Smooth muscle cell of the brain vasculature (primary cell): ENCODE measurements at regions not wholly inside any gene's neighbourhood (a gene's known extent, or its start where the extent isn't known, plus 50 kb on each side); places are given as distances from the start of the nearest gene placed in this dataset.

Experiments
- DNase-seq: peaks from one replicate; pipeline ENCODE4 v3.0.0-alpha.2; 2012; ENCODE audit warnings: low read depth, low spot score

DNA sequence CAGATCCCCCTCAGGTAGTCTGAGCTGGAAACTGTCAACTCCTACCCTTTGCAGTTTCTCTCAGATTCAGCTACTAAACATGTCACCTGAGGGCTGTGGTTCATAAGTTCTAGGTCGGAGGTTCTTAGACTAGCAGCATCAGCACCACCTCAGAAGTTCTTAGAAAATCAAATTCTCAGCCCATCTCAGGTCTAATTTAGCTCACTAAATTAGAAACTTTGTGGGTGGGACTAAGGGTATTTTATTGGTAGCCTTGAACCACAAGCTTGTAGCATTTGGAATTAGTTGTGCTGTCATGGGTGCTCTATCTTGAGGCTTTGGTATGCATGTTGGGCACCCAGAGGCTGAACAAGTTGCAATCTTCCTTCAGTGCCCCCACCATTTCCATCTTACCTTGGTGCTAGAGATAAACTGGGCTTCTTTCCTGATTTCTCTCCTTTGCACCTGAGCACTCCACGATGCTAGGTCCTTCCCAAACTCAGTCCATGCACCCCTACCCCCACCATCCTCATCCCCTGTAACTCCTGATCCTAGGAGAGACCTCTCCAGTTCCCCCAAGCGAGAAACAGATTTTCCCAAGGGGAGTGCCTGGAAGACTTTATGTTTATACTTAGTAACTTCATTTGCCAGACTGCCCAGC, 54.2 kb downstream of the S1PR1 start:
- no peak for DNase-seq

DNA sequence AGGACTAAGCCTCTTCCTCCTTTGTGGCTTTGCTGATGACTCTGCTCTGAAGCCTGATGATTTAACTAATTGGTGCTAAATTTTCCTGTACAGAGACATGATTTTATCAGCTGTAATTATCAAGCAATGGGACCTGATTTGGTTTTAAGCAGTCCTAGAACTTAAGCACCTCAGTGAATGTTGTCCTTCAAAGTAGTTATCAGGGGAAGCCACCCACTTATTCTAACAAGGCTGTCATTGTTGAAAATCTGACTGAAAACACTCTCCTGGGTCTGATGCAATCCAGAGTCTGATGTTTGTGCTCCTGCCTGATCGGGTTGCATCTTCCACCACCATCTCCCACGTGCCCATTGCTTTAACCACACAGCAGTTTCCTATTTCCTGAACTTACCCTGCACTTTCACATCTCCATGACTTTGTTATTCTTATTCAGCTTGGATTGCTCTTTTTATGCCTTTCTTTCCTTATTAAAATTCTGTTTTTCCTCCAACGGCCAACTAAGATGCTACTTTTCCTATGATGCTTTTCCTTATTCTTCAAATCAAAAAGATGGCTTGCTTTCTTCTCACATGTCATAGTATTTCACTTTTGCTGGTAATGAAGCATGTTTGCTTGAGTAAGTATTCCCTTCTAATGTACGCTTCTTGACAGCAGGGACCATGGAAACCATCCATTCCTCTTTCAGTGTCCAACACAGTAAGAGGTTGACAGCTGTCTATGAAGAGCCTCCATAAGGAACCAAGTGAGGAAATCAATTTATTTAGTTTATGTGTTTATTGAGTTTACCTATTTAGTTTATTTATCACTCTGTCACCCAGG, 55.0 kb downstream of the S1PR1 start:
- no peak for DNase-seq

DNA sequence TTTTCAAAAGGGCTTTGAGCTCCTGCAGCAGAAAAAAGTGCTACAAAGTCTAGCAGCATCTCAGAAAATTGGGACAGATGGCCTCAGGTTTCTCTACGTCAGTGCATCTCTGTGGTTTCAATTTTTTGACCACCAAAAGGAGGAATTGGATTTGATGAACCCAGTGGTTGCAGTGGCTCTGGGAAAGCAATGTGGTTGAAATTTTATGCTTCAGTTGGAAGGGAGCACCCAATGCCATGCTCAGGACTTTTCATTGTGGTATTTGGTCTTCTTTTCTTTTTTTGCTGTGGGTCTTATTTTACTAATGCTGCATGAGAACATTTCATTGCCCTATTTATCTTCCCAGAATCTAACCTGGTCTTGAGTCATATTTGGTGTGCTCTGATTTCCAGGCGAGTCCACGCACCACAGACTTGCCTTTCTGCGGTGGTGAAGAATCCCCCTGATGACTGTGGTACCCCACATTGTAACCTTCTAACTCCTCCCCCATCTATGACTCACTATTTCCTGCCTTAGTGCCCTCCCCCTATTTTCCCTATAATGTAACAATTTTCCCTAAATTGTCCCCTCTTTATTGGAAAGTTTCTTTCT, 56.7 kb downstream of the S1PR1 start:
- no peak for DNase-seq

DNA sequence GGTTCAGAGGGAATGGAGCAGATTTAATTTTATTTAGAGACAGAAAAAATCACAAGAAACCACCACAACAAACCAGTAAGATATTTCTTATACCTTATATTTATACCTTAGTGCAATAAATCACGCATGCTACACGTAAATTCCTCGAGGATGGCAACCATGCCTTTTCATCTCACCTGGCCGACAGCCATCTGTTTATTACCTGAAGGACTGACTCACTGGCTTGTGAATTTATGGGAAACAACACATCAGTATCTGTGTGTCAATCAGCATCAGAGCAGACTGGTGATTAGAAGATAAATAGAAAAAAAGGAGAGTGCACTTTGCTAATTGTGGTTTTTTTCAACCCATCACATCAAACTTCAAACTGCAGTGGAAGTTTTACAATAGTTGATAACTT, 58.4 kb downstream of the S1PR1 start:
- no peak for DNase-seq

DNA sequence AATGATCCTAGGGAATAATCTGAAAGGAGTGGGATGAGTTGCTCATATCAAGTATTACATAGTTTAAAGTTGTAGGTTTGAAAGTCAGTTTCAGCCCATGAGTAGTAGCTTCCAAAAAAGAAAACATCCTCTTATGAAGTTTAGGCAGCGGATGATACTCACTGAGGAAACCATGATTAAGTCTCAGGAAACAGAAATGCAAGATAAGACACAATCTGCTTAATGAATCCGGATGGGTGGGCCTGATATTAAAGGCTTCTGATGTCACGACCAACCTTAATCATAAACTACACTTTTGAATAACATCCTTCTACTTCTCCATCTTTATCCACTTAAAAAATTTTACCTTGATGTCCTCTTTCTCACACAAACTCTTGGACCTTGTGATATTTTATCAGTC, 61.8 kb downstream of the S1PR1 start:
- no peak for DNase-seq

DNA sequence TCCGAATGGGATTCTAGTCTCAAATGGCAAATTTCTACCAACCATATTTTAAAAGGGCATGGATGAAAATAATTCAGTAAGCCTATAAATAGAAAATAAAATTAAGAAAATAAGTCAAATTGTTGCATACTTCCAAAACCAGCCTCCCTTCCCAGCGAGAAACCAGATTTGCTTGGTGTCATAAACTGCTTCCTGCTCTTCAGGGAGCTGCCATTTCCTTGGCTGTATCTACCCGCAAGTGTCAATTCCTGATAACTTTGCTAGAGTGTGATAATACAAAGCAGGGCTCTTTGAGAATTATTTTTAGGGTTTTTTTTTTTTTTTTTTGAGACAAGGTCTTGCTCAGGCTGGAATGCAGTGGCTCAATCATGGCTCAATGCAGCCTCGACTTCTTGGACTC, 62.3 kb downstream of the S1PR1 start:
- DNase-seq, result no peak

DNA sequence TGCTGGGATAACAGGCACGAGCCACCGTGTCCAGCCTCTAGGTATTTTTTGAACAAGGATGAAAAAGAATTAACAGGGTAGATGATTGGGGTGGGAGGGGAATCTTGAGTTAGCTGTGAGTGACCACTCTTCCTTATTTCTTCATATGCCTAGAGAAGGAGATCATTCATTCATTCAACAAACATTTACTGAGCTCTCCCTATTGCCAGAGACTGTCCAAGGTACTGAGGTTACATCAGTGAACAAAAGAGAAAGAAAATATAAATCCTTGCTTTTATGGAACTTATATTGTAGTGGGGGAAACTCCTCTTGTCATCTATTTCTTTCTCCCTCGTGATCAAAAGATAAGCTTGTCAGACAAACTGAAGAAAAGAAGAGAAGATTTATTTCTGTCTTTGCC, 62.9 kb downstream of the S1PR1 start:
- DNase-seq, result no peak

DNA sequence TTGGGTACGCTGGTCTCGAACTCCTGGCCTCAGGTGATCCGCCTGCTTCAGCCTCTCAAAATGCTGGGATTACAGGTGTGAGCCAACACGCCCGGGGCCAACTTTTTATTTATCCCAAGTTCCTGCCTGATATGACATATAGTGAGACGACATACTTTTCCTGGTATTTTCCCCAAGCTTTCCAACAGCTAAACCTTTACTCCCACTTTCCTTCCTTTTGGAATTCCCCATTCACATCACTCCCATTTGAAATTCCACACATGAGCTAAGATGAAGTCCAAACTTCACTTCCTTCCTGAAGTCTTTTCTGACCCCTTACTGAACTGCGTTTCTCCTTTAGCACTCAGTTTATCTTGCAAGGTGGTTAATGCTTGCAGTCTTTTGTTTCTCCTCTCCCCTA, 64.1 kb downstream of the S1PR1 start:
- DNase-seq, result no peak

DNA sequence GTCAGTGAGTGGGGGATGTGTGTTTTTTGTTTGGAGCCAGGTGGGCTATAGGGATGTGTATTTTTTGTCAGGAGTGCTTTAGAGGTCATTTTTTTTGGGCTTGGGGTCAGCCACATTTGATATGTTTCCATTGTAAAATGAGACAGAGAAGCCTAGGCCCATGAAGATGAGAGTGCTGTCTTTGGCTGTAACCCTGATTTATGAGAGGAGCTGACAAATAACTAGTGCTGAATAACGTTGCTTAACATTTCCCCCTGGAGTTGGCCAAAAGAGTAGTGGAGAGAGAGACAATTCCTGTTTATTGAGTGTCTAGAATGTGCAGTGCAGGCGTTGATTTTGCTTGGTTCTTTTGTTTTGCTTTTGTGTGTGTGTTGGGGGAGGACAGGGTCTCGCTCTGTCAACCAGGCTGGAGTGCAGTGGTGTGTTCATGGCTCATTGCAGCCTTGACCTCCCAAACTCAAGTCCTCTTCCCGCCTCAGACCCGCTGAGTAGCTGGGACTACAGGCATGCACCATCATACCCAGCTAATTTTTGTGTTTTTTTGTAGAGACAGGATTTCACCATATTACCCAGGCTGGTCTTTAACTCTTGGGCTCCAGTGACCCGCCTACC, 64.7 kb downstream of the S1PR1 start:
- DNase-seq, result no peak

DNA sequence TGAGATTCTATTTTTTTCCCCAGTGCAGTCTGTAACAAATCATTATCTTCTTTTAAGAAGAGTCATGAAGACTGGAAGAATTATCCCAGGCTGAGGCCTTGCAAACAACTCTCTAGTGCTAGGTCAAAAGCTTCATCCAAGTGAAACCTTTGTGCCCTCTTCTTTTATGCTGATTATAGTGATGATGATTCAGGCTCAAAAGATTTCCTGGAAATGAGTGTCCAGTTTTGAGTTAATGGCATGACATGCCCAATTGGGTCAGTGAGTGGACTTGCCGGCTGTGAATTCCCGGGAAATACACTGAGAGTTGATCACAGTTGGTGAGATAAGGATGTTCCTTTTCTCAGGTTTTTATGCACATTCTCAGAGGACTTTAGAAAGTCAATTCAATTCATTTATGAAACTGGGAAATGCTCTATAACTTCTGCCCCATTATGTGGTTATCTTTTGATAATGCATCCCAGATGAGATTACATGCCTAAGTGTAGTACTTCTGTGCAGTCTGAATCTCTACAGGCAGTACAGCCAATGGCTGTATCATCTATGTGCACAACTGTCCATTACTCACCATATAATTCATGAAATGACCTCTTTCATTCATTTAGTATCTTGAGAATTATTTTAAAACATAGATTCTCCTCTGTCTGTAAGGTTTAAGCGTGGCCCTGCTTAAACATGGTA, 66.2 kb downstream of the S1PR1 start:
- no peak for DNase-seq

DNA sequence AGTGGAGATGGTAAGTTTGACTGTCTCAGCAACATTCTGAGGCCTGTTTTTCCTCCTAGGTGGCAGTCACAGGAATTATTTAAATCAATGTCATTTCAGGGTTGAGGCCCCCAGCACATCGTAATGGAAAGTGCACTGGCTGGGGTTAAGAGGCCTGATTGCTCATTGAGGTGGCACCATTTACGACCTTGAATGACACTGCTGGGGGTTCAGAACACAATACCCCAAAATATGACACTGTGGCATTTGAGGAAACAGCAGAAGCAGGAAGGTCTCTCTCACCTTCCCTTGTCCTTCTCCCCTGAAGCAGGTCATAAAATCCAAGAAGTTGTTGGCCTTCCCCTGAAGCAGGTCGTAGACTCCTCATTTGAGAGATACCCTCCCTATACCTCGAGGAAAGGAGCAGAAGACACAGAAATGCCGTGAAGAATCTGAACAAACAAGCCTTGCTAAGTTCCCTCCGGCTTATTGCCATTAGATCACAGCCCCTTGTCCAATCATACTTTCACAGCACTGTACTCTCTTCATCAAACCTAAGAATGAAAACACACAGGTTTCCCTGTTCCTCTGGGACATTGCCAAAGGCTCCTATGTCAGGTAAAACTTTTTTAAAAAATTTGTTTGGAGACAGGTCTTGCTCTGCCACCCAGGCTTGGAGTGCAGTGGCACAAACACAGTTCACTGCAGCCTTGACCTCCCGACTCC, 71.3 kb downstream of the S1PR1 start:
- no peak for DNase-seq

DNA sequence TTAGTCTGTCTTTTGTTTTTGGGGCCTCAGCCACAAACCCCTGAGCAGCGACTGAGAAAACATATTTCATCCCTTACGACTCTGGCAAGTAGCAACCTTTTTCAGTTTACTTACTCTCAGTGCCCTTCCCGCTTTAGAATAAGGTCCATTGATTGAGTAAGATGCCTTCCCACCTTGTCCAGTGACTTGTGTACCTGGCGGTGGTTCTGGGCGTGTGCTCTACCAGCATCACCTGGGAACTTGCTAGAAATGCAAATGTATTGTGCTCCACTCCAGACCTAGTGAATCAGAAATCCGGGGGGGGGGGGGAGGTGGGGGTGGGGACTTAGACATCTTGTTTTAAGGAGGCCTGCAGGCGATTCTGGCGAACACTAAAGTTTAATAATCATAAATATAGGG, 72.1 kb downstream of the S1PR1 start:
- no peak for DNase-seq

DNA sequence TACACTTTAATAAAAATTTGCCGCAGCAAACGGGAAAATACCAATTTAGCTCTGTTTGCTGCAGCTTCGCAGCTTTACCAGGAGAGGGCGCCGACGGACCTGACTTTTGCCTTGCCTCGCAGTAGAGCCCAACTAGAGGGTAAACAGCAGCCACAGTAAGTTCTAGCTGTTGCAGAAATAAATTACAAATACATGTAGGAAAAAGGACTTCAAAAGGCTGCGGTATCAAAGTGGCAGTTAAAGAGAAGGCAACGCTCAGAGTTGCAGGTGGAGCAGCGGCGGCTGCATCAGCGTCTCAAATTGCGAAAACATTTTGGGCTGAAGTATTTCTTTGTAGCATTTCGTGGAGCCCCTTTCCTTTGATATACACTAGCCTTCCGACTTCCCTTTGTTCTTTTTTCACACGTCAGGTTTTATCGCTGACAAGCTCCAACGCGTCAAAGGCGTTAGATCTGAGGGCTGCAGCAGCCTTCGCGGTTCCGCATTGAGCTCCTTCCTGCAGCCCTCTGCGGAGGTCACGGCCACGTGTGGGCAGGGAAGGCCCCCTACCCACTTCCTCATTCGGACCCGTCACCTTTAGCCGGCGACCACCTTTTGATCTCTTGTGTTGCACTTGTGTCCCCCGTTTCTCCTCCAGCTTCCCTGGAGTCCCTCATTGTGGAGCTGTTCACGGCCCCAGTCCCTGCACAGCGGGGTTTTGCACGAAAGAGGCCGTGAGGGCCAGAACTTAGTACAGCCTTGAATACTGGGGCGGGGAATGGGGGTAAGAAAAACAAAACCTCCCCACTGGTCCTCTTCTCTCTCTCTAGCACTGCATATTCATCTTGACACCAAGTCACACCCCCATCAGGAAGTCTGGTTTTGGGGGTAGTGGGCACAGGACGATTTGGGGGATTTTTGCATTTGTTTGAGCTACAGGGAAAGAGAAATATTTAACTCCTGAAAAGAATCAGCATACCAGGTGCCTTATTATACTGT, 72.8 kb downstream of the S1PR1 start:
- DNase-seq, result peak; percentile 18

DNA sequence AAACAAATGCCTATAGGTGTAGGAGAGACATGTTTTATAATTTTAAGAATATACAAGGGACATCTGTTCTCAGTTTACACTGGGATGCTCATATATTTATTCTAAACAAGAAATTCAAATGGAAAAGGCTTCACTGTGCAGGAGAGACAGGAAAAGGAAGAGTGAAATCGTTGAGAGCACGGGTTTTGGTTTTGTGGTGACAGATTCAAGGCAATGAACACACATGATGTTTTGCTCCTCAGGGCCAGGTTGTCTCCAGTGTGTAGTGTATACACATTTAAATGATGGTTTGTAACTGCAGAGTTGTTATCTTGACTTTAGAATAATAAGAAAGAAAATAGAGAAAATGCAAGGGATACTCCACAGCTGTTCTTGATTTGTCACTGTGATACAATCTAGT, 73.7 kb downstream of the S1PR1 start:
- no peak for DNase-seq

DNA sequence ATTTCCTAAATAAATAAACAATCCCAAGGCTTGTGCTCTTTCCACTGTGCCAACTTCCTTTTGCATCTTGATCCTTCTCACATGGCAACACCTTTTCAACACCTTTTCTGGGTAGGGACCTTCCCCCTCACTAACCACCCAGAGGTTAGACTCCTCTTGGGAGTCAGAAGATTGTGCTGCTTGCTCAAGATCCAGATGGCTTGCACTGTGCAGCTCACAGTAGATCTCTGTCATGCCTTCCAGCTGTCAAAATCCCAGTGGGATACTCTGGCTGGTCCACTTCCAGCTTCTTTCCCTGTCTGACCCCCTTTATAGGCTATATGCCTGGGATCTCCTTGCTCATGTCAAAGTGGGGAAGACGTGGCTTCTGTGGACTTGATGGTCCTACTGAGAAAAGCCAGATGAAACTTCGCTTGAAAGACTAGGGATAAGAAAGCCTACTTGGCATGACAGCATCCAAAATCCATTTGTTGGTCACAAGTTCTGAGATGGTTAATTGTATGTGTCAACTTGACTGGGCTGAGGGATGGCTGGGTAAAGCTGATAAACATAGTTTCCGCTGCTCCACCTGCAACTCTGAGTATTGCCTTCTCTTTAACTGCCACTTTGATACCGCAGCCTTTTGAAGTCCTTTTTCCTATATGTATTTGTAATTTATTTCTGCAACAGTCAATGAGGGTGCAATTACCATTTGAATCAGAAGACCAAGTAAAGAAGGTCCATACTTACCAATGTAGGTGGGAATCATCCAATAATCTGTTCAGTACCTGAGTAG, 74.5 kb downstream of the S1PR1 start:
- DNase-seq, result no peak

DNA sequence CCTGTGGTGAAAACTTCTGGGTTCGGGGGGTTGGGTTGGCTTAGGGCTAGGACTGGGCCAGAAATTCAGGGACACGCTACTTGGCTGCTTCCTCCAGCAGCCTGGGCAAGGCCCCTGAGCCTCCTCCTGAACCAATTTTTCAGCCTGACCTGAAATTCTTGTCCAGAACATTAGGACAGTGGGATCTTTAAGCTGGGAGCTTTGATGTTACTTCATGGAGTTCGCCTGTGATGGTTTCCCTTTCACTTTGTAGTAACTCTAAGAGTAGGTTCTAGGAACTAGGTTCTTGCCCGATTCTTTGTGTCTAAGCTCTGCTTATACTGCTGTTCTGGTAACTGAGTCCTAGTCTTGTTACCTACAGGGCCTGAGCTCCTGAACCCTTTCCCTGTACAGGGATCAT, 75.3 kb downstream of the S1PR1 start:
- no peak for DNase-seq

DNA sequence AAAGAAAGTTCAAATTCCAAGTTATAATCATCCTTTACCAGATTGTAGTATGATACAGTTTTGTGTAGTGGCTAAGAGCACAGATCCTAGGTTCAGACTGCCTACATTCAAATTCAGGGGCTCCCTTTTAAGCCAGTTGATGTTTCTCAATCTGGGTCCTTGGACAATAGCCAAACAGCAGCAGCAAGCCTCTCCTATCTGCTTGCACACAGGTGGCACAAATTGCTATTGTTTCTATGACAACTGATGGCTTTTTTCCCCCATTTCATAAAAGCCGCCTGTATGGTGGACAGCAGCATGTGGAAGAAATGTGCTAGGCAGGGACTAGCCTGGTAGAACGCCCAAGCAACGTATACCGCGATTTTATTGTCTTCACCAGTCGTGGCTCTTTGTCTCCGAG, 76.5 kb downstream of the S1PR1 start:
- DNase-seq, result no peak

DNA sequence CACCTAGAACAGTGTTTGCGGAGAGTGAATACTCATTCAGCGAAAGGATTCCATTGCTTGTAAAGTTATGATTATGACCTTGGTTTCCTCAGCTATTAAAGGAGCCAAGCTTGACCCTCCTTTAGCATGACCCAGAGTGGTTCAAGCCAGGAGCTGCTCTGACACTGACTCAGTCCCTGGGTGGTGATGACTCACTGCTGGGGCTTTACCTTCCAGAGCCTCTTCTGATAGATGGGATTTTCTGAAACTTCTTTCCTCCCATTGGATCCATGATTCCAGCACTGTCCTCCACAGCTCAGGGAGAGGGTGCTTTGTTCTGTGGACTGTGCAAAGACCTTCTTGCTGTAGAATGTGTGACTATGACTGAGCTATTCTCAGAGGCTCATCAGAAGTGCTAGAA, 77.4 kb downstream of the S1PR1 start:
- no peak for DNase-seq

DNA sequence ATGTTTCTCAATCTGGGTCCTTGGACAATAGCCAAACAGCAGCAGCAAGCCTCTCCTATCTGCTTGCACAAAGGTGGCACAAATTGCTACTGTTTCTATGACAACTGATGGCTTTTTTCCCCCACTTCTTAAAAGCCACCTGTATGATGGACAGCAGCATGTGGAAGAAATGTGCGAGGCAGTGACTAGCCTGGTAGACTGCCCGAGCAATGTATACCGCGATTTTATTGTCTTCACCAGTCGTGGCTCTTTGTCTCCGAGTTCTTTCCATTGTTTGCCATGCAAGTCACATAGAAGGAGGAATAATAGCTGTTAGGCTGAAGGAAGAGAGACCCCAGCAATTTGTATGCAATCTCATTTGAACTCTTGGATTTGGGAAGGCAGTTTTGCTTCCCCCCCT, 79.4 kb downstream of the S1PR1 start:
- DNase-seq, result no peak

DNA sequence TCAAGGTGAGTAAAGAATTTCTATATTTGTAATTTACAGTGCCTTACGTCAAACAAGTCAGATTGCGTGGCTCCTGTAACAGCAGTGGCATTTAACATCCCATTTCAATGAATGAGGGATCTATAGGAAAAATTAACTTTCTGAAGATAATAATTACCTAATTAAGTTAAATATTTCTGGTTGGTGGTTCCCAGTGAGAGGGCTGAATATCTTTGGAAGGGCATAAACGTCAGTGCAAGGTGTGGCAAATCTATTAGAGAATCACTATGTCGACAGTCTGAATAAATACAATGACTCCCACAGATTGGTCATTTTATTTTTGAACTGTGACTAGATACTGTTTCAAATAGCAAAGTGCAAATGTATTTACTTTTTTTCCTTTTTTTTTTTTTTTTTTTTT, 80.0 kb downstream of the S1PR1 start:
- no peak for DNase-seq
